ENCODE measurements at regions not wholly inside any gene's neighbourhood (a gene's known extent, or its start where the extent isn't known, plus 50 kb on each side); places are given as distances from the start of the nearest gene placed in this dataset.
A peak's percentile ranks its signal among the peaks of the same experiment; 100 is the strongest.
"Not testable (repeated sequence)": the region's sequence is repeated elsewhere in the genome, so short reads cannot be mapped to it uniquely, and the experiment has no call there.

- not testable (repeated sequence) for DNase-seq (ENCODE audit: low read depth in 2 of 2)
These were observed 627.4 kb downstream of the SPATA31A7 start for GRCh38 chr9:61817127-61817705.

- peak; percentile 73 to 78 for DNase-seq (ENCODE audit: low read depth in 2 of 2)
These were observed 663.9 kb downstream of the SPATA31A7 start for GRCh38 chr9:61853624-61854259.

GRCh38 chr9:61854260-61854640 is 664.4 kb downstream of the SPATA31A7 start:
- not testable (repeated sequence) for DNase-seq (ENCODE audit: low read depth in 2 of 2)

GRCh38 chr9:61856283-61856682 is 666.4 kb downstream of the SPATA31A7 start:
- DNase-seq (ENCODE audit: low read depth in 2 of 2), result not testable (repeated sequence)

GRCh38 chr9:61856858-61857453 is 667.1 kb downstream of the SPATA31A7 start:
- not testable (repeated sequence) for DNase-seq (ENCODE audit: low read depth in 2 of 2)

- DNase-seq (ENCODE audit: low read depth in 2 of 2), result not testable (repeated sequence)
These were observed 668.0 kb downstream of the SPATA31A7 start for GRCh38 chr9:61857709-61858351.

- DNase-seq (ENCODE audit: low read depth in 2 of 2), result peak; percentile 48 to 61
These were observed 672.7 kb downstream of the SPATA31A7 start for GRCh38 chr9:61862431-61862971.

GRCh38 chr9:61864463-61864862 is 674.6 kb downstream of the SPATA31A7 start:
- DNase-seq (ENCODE audit: low read depth in 2 of 2), result not testable (repeated sequence)

- DNase-seq (ENCODE audit: low read depth in 2 of 2), result not testable (repeated sequence)
These were observed 679.1 kb downstream of the SPATA31A7 start for GRCh38 chr9:61868965-61869364.

- not testable (repeated sequence) for DNase-seq (ENCODE audit: low read depth in 2 of 2)
These were observed 682.5 kb downstream of the SPATA31A7 start for GRCh38 chr9:61872329-61872728.
